DOHH2 (cell line): ENCODE measurements at regions not wholly inside any gene's neighbourhood (a gene's known extent, or its start where the extent isn't known, plus 50 kb on each side); places are given as distances from the start of the nearest gene placed in this dataset.
"Not testable (repeated sequence)": the region's sequence is repeated elsewhere in the genome, so short reads cannot be mapped to it uniquely, and the experiment has no call there.

Experiments used
- EZH2phosphoT487 ChIP-seq: fragments of 200-600 bp; sonication (generic); IDR thresholded peaks from 2 replicates; pipeline ENCODE4 v1.6.1; 2017; ENCODE audit warnings: borderline replicate concordance, mild to moderate bottlenecking, antibody characterized with exemption, low read length, moderate library complexity, mixed read lengths
- TF ChIP-seq, protein P1 (sequence below): fragments of 200-600 bp; sonication (generic); IDR thresholded peaks from one replicate; pipeline ENCODE4 v1.5.1; 2014; ENCODE audit warnings: antibody characterized with exemption, mild to moderate bottlenecking, low read depth, low read length; ENCODE audit not compliant: poor library complexity, severe bottlenecking

DNA sequence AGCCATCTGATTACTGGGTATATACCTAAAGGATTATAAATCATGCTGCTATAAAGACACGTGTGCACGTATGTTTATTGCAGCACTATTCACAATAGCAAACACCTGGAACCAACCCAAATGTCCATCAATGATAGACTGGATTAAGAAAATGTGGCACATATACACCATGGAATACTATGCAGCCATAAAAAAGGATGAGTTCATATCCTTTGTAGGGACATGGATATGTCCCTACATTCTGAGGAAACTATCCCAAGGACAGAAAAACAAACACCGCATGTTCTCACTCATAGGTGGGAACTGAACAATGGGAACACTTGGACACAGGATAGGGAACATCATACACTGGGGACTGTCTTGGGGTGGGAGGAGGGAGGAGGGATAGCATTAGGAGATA, 165.7 kb downstream of the CETN3 start:
- TF ChIP-seq, protein P1, sequence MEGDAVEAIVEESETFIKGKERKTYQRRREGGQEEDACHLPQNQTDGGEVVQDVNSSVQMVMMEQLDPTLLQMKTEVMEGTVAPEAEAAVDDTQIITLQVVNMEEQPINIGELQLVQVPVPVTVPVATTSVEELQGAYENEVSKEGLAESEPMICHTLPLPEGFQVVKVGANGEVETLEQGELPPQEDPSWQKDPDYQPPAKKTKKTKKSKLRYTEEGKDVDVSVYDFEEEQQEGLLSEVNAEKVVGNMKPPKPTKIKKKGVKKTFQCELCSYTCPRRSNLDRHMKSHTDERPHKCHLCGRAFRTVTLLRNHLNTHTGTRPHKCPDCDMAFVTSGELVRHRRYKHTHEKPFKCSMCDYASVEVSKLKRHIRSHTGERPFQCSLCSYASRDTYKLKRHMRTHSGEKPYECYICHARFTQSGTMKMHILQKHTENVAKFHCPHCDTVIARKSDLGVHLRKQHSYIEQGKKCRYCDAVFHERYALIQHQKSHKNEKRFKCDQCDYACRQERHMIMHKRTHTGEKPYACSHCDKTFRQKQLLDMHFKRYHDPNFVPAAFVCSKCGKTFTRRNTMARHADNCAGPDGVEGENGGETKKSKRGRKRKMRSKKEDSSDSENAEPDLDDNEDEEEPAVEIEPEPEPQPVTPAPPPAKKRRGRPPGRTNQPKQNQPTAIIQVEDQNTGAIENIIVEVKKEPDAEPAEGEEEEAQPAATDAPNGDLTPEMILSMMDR, result not testable (repeated sequence)
- TF ChIP-seq EZH2phosphoT487, result not testable (repeated sequence)
